GM12891 (cell line): ENCODE measurements at regions not wholly inside any gene's neighbourhood (a gene's known extent, or its start where the extent isn't known, plus 50 kb on each side); places are given as distances from the start of the nearest gene placed in this dataset.
"Not testable (repeated sequence)": the region's sequence is repeated elsewhere in the genome, so short reads cannot be mapped to it uniquely, and the experiment has no call there.

ENCODE experiments used
- DNase-seq: peaks from one replicate; pipeline ENCODE4 v3.0.0; 2011; ENCODE audit warnings: low spot score; ENCODE audit not compliant: insufficient read length
- FAIRE-seq: peaks from 2 replicates; lab custom pipeline; 2011; peaks lifted over from hg19 to GRCh38; lab: Jason Lieb, UNC
- PAX5 ChIP-seq: IDR thresholded peaks from 2 replicates; pipeline ENCODE4 v1.6.1; 2011; ENCODE audit warnings: low read length, moderate library complexity, mild to moderate bottlenecking; ENCODE audit not compliant: insufficient read depth, severe bottlenecking
- POLR2A ChIP-seq: IDR thresholded peaks from 2 replicates; pipeline ENCODE4 v1.6.1; 2011; ENCODE audit warnings: low read depth, low read length, control low read depth
- POLR2AphosphoS5 ChIP-seq: IDR thresholded peaks from 2 replicates; pipeline ENCODE4 v1.6.1; 2011; ENCODE audit warnings: low read depth, low read length, control low read depth
- POU2F2 ChIP-seq: IDR thresholded peaks from 2 replicates; pipeline ENCODE4 v1.6.1; 2011; ENCODE audit warnings: low read depth, mild to moderate bottlenecking, control low read depth, low read length, moderate library complexity
- SPI1 ChIP-seq: IDR thresholded peaks from 2 replicates; pipeline ENCODE4 v1.6.1; 2011; ENCODE audit warnings: low read depth, low read length, control low read depth
- TAF1 ChIP-seq: IDR thresholded peaks from 2 replicates; pipeline ENCODE4 v1.6.1; 2011; ENCODE audit warnings: low read depth, low read length, control low read depth

DNA sequence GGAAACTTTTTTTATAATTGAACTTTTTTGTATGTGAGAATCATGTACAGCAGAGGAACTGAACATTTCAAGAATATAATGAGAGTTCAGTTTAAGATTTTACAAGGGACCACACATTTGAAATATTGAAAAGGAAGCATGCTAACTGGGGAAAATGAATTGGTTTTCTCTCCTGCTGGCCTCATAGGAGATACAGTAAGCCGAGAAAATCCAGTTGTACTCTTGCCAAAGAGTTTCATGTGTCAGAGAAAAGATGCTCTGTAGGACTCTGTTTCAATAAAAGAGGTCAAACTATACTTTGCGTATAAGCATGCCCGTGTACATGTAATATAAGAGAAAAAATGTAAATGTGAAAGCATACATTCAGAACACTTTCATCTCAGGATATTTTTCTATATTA lies 393.5 kb upstream of the NRSN1 start:
- TF ChIP-seq POLR2AphosphoS5 (no peak), POU2F2 (no peak), TAF1 (no peak), SPI1 (no peak), POLR2A (no peak), PAX5 (no peak)
- FAIRE-seq (no peak), DNase-seq (no peak)

DNA sequence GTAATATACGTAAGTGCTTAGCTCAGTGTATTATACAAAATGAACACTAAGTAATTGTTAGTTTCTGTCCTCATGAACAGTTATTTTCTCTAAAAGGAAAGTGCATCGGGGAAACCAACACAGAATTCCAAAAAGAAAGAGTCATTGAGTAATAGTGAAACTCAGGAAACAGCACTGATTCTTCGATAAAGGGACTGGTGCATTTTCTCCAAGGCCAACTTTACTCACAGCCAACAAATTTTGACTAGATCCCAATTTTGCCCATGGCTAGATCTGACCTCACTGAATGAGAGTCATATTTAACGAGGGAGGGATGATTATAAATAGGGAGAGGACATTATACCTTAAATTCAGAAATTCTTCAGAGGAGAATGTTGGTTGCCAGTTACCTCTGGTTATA lies 390.9 kb upstream of the NRSN1 start:
- FAIRE-seq = no peak
- TF ChIP-seq SPI1 = no peak
- no peak for DNase-seq

GRCh38 chr6:23736577-23736976 lies 389.4 kb upstream of the NRSN1 start:
- FAIRE-seq = no peak
- TF ChIP-seq TAF1 (no peak), SPI1 (no peak), POLR2A (no peak), POLR2AphosphoS5 (no peak), POU2F2 (no peak), PAX5 (no peak)
- DNase-seq = no peak

- TF ChIP-seq TAF1 = no peak
- no peak for TF ChIP-seq POLR2AphosphoS5
- no peak for TF ChIP-seq PAX5
- TF ChIP-seq POU2F2 = no peak
- no peak for TF ChIP-seq SPI1
- FAIRE-seq (no peak), DNase-seq (no peak)
These were observed 378.8 kb upstream of the NRSN1 start for GRCh38 chr6:23747239-23747638.

- TF ChIP-seq PAX5 (no peak), POLR2AphosphoS5 (no peak), POU2F2 (no peak), SPI1 (no peak), POLR2A (no peak), TAF1 (no peak)
- FAIRE-seq = no peak
These were observed 373.6 kb upstream of the NRSN1 start for GRCh38 chr6:23752414-23752813.

GRCh38 chr6:23754197-23754596 lies 371.8 kb upstream of the NRSN1 start:
- no peak for FAIRE-seq
- DNase-seq = no peak
- no peak for TF ChIP-seq POLR2A

More at GRCh38 chr6:23752414-23752813, 373.6 kb upstream of the NRSN1 start:
- DNase-seq = no peak

DNA sequence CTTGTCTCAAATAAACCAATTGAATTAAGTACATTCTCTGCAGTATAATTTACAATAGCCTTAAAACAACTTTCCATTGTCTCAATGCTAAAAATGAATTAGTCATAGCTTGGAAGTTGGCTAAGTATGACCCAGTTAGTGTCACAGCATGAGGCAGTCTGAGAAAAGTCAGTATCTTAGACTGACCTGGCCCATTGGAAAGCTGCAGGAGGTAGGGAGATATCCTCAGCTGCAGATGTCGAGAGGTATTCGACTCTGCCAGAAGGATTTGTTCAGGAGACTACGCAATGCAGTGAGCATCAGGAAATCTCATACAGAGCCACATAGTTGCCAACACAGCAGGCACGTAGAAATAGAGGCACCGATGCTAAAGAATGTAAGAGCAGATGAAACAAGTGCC lies 350.9 kb upstream of the NRSN1 start:
- no peak for DNase-seq
- FAIRE-seq = no peak
- TF ChIP-seq POLR2AphosphoS5 = no peak
- TF ChIP-seq PAX5 = no peak

GRCh38 chr6:23783901-23784300 lies 342.1 kb upstream of the NRSN1 start:
- DNase-seq (no peak), FAIRE-seq (no peak)
- TF ChIP-seq SPI1 (no peak), PAX5 (no peak), TAF1 (no peak), POLR2A (no peak), POU2F2 (no peak), POLR2AphosphoS5 (no peak)

GRCh38 chr6:23784301-23784919 lies 341.6 kb upstream of the NRSN1 start:
- FAIRE-seq (no peak), DNase-seq (no peak)
- TF ChIP-seq TAF1 = no peak
- TF ChIP-seq SPI1 = no peak
- TF ChIP-seq PAX5 = no peak
- TF ChIP-seq POLR2A = no peak
- no peak for TF ChIP-seq POLR2AphosphoS5
- TF ChIP-seq POU2F2 = no peak

DNA sequence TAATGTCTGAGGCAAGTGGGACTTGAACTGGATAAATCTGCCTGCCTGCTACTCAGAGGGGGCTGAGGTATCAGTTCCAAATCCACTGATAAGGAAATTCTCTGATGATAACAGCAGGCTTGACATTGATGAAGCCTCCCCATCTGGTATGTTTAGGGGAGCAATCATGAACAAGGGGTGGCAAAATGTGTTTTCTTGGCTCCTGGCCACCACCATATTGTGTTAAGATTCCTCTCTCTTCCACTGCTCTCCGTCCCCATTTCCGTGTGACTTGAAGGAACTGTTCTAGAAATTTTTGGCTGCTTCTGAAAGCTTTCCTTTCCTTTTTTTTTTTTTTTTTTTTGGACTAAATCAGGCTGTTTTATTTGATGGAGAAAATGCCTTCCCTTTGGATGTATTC lies 335.3 kb upstream of the NRSN1 start:
- no peak for TF ChIP-seq PAX5
- no peak for TF ChIP-seq POLR2AphosphoS5
- no peak for TF ChIP-seq POLR2A
- no peak for TF ChIP-seq POU2F2
- TF ChIP-seq TAF1 = no peak
- TF ChIP-seq SPI1 = no peak
- FAIRE-seq (no peak), DNase-seq (no peak)

DNA sequence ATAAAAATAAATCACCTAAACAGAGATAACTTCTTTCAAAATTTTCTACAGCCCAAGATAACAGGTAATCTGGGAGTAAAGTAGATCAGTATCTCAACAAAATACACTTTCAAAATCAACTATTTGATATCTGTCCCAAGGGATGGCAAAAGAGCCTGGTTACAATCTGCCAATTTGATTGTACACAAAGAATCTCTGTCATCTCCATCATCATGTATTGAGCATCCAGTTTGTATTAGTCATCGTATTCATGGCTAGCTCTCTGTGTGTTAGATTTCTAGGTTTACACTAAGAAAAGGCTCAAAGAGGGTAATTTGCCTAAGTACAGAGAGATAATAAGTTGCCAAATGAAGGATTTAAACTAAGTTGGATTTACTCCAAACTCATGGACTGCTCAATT lies 329.0 kb upstream of the NRSN1 start:
- FAIRE-seq (no peak), DNase-seq (no peak)
- TF ChIP-seq SPI1 (no peak), POU2F2 (no peak), TAF1 (no peak), PAX5 (no peak), POLR2A (no peak), POLR2AphosphoS5 (no peak)

DNA sequence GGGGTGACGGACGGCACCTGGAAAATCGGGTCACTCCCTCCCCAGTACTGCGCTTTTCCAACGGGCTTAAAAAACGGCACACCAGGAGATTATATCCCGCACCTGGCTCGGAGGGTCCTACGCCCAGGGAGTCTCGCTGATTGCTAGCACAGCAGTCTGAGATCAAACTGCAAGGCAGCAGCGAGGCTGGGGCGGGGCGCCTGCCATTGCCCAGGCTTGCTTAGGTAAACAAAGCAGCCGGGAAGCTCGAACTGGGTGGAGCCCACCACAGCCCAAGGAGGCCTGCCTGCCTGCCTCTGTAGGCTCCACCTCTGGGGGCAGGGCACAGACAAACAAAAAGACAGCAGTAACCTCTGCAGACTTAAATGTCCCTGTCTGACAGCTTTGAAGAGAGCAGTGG lies 321.7 kb upstream of the NRSN1 start:
- DNase-seq, FAIRE-seq: not testable (repeated sequence)

GRCh38 chr6:23821141-23821540 lies 304.9 kb upstream of the NRSN1 start:
- FAIRE-seq, DNase-seq: not testable (repeated sequence)
